ENCODE measurements at regions not wholly inside any gene's neighbourhood (a gene's known extent, or its start where the extent isn't known, plus 50 kb on each side); places are given as distances from the start of the nearest gene placed in this dataset.

DNA sequence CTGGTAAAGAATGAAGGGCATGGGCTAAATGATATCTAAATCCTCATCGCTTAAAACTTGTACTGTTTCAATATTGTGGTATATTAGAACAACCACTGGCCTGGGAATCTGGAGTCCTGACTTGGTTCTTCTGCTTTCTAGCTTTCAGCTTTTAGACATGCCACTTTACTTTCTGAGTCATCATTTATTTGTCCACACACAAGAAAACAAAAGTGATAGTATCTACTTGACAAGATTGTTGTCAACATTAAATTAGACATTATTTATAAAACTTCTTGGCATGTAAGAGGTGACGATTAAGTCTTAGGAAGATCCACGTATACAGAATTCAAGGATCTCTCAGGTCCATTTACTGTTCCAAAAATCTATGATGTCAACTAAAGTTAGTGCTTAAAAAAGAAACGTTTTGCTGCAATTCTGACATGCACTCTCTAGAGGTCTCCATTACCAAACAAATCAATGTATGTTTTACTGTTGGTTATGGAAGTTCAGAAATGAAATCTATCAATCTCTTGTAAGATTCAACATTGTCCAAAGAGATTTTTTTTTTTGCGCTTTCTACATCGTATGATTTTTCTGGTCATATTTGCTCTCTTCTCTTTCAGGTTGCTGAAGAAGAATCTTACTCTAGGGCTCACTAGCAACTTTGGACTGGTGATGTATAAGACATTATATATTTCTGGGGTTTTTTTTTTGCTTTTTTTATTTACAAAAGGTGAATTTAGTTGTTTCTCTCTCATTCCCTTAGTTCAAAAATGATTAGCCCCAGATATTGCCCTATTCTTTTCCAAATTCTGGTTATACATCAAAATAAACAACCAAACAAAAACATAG is 53.6 kb upstream of the DYNC1I1 start:
- peak; percentile 8 for DNase-seq

DNA sequence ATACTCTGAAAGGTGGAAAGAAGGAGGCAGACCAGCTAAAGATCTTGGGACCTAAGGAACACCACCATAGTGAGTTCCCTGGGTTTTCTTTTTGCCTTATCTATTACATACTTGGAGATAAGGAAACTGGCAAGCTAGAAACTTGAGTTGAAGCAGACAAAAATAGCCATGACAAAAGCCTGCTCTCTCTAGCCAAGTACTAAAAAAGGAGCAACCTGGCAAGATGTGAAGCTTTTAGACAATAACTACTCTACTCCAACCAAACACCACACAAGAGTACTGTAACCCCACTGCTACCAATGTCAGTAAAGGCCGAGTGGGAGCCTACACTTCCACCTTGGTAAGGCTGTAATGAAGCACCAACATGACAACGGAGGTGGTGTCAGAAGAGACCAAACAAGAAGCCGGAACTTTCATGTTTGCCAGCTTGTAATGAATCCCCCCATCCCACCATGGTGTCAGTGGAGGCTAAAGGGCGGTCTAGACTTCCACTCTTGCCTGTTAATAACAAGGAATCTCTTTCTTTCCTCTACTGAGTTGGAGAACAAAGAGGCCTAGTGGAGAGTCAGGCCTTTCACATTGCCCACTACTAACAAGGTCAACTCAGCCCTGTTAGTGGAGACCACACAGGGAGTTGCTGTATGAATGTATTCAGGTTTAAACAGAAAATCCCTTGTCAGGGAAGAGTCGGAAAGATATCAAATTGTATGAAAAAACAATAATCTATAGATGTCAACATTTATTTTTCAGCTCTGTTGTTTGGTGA is 55.8 kb upstream of the DYNC1I1 start:
- no peak for DNase-seq

DNA sequence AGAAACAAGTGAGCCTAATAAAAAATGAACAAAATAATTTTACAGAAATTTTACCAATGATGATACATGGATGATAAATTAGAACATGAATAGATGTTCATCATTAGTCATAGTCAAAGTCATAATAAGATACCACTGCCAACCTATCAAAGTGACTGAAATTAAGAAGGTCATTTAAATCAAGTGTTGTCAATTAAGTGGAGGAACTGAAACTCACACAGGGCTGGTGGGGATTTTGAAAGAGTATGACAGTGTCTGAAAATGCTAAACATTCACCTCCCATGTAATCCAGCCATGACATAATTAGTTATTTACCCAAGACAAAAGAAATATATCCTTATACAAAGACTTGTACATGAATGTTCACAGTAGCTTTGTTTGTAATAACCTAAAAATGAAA is 57.1 kb upstream of the DYNC1I1 start:
- no peak for DNase-seq

DNA sequence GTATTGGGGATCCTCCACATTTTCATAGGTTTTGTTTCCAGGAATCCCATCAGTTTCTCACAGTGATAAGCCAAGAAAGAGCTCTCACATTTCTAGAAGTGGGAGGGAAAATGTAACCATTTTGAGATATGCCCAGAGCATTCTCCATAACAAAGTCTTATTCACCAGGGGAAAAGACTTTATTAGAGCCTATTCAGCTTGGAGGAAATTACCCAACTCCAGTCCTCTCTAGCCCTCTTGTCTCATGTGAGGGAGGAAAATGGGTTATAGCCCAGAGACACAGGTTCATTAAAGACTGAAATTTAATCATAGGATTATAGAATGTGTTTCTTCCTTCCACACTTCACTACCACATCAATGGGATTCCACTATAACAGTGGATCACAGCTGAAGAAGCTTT is 61.6 kb upstream of the DYNC1I1 start:
- DNase-seq = no peak

DNA sequence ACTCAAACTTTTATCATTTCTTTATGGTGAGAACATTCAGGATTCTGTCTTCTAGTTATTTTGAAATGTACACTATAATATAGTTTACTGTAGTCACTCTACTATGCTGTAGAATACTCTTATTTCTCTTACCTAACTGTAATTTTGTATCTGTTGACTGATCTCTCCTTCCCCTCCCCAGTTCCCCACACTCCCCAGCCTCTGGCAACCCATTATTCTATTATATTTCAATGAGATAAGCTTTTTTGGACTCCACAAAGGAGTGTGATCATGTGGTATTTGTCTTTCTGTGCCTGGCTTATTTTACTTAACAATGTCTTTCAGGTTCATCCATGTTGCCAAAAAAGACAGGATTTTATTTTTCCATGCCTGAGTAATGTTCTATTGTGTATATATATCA is 71.4 kb upstream of the DYNC1I1 start:
- DNase-seq = no peak

DNA sequence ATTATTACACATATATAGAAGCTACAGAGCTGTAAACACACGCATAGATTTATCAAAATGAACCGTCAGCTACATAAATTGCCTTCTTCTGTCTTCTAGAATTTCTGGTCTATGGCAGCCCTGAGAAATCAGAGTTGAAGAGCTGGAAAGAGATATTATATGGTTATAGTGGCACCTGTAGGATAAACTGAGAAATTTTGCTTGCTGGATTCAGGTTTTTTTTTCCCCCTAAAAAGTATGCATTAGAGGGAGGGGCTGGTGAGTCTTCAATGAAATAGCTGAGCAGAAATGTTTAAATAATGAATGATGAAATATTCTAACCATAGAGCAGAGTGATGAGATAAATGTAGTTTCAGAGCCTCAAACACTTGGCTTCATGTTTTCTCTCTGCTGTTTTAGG is 78.0 kb upstream of the DYNC1I1 start:
- no peak for DNase-seq

DNA sequence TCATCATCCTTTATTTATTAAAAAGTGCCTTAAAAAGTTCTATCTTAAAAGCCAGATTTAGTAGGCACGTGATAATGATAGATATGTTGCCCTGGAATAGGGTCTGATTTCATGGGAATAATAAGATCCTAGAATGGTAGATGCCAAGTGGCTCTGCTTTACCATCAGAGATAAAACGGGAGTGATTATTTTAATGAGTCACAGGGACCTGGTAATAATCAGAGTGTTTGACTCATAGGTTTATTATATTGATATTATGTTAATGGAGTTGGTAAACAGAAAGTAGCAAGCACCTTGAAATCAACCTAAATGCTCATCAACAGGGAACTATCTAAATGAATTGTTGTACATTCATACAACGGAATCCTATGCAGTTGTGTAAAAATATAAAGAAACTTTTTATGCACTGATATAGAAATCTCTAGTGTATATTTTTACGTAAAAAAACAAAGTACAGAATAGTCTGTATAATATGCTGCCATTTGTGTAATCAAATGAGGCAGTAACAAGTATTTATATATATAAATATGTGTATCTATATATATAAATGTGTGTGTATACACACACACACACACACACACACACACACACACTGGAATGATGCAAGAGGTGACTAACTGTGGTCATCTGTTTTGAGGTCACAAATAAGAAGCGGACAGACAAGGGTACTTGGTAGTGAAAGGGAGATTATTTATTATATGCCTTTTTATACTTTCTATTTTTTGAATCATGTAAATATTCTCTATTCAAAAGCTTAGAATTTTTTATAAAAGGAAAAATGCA is 78.6 kb upstream of the DYNC1I1 start:
- DNase-seq = no peak

DNA sequence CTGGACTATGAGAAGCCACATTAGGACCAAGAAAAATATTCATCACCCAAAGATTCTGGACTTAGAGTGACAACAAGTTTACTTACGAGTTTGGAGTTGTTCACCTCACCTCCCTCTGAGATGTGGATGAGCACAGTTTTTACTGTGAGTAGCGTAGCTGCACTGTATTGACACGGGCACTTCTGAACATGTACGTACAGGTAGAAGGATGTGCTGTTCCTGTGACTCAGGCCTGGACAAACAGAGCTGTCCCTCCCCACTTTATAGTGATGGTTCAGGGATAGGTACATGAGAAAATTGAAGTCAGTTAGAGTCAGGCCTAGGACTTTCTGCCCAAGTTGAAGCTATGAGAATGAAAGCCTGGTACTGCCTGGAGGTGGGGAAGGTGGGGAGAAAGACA is 80.9 kb upstream of the DYNC1I1 start:
- no peak for DNase-seq

DNA sequence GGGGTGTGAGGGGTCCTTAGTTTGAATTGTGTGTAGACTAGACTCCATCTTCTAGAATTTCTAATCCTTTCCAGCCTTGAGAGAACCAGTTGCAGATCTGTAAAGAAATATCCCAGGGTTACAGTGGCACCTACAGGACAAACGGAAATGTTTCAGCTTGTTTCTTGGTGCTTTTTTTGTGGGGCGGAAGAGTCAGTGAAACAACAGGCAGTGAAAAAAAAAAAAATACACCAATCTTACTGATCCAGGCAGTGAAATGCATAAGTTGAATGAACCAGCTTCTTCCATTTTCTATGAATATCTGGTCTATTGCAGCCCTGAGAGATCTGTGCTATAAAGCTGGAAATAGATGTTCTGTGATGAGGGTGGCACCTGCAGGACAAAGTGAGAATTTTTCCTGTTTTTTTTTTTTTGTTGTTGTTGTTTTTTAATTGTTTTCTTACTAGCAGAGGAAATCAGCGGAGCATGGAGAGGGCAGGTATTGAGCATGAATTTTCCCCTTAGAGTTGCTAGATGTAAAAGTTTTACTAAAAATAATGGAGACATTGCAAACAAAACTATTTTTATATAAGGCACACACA is 81.9 kb upstream of the DYNC1I1 start:
- DNase-seq = peak; percentile 46

DNA sequence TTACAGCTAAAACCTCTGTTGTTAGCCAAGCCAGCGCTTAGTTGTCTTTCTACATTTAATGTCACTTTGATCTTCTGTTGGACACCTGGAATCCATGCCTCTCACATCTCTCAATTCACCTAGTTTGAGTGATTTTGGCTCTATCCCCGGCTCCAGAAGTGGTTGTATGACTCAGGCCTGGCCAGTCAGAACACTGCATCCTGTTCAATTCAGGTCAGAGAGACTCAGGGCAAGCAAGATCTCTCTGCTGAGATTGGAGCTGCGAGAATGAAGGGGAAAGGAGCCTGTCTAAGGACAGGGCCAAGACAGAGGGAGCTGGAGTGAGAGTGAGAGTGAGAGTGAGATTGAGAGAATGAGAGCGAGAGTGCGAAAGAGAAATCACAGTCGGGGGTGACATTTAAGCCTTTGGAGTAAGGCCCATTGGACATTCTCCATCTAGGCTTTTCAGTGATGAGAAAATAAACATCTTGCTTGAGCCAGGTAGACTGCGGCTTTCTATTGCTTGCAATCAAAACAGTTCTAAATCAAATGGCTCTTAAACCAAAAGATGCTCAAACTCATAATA is 83.3 kb upstream of the DYNC1I1 start:
- no peak for DNase-seq

DNA sequence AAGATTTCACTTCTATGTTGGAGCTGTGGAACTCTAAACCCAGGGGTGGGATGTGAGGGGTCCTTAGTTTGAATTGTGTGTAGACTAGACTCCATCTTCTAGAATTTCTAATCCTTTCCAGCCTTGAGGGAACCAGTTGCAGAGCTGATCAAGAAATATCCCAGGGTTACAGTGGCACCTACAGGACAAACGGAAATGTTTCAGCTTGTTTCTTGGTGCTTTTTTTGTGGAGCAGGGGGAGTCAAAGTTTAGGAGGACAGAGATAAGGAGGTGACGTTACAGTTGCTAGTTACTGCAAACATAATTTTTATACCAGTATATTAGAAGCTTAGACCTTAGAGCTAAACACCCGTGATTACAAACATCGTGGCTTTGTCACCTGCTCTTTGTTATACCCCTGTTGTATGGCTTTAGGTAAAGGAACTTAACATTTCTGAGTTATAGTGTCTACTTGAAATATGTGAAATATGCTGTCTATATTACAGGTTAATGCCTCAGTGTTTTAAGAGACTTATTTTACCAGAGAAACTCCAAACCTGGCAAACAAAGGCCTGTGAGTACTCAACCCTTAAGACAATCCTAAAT is 84.5 kb upstream of the DYNC1I1 start:
- peak; percentile 19 for DNase-seq

DNA sequence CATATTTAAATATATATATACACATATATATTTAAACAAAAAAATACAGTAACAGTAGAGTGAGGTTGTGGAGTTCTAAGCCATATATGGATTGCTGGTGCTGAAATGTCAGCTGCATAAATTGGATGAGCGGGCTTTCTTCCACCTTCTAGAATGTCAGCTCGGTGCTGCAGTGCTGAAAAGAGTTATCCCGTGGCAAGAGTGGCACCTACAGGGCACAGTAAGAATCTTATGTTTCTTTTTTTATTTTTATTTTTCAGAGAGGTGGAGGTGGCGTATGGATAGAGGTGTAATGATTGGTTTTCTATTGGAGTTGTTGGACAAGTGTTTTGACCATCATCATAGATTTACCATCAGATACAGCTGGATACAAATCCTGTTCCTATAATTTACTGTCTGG is 86.2 kb upstream of the DYNC1I1 start:
- DNase-seq = peak; percentile 43

DNA sequence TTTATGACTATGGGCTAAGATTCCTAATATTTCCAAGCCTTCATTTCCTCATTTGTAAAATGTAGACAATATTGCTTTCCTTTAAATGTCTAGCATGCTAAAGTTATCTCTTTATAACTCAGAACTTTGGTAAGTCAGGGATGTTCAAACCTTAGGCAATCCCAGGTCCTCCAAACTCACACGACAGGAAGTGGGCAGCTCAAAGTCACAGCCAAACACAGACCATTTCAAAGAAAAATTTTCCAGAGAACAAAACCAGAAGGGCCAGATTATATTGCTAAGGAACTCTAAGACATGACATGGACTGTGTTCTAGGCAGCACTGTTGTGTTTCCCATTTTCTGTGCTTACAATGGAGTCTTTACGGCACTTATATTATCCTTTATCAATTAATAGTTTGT is 87.8 kb upstream of the DYNC1I1 start:
- no peak for DNase-seq

DNA sequence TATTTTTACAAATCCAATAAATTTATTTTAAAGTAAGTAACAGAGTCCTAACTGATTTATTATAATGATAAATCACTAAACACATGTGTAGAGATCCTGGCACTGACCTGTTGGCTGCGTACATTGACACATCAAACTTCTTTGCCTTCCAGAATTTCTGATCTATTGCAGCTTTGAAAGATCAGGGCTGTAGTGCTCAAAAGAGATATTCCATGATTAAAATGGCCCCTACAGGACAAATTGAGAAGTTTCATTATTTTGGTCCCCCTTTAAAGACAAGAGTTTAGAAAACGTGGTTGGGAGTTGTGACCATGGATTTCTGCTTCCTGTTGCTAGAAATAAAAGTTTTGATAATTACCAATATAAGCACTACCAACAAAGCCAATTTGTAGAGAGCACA is 87.7 kb upstream of the PDK4 start:
- DNase-seq = peak; percentile 19

DNA sequence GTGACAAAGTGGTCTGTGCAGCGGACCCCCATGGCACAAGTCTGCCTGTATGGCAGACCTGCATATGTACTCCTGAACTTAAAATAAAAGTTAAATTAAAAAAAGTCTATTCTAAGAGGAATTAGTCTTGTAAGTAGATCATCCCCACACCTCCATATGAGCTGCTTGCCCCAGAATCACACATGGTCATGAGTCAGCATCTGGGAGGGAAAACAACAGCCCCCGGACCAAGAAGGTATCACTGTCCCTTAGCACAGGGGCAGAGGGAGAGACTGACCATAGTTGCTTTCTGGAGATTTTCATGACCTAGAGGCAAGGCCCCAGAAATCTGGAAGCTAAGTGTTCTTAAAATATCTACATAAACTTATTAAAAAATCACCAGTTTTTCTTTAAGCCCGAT is 86.6 kb upstream of the PDK4 start:
- DNase-seq = no peak

DNA sequence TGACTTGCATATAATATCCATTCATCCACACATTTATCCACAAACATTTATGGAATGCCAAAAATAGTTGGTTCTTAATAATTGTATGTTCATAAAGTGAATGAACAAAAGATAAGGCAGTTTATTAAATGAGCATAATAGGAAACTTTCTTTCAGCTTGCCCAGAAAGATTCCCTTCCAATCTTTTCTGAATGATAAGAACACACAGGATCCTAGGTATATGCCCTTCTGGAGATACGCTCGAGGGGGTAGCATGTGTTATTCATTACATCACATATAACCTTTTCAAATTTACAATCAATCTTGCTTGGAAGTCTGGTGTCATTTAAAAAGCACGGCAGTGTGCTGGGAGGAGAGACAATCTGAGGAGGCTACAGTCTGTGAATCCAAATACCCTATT is 80.4 kb upstream of the PDK4 start:
- DNase-seq = no peak

DNA sequence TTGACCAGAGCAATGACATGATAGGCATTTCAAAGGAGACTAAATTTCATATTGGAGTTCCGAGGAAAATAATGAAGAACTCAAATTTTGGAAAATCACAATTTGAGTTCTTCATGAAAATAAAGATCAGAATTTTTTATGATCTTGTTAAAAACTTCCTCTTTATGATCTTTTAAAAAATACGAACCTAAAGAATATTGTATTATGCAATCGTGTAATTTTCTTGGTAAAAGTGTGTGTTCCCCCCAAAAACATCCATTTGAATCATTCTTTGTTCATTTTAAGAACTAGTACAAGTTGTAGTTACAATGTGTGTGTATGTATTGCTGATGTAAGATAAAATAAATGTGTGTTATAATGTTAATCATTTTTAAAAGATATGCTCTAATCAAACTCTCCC is 79.3 kb upstream of the PDK4 start:
- DNase-seq = no peak

DNA sequence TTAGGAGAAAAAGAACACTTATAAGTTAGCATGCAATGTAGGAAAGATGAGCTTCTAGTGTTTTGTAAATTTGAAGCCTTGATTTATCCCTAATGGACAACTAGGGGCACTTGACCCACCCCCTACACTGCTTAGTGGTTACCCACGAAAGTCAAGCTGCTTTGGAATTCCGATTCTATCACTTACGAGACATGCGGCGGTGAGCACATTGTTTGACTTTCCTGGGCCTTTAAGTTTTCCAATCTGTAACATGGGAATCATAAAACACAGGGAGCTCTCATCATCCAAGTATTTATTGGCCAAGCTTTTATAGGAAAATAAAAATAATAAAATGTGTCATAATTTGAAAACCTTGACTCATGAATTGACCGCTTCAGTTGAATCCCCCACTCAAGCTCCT is 78.7 kb upstream of the PDK4 start:
- DNase-seq = no peak

DNA sequence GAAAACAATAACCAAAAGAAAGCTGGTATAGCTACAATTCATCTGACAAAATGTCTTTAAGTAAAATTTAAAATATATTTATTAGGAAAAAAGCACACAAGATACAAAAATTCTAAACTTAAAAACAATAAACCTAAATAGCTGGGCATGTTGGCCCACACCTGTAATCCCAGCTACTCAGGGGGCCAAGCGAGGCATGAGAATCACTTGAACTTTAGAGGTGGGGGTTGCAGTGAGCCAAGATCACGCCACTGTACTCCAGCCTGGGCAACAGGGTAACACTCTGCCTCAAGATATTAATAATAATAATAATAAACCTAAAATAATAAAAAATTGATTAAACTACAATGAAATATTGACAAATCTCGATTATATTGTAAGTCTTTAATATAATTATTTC is 77.8 kb upstream of the PDK4 start:
- DNase-seq = no peak

DNA sequence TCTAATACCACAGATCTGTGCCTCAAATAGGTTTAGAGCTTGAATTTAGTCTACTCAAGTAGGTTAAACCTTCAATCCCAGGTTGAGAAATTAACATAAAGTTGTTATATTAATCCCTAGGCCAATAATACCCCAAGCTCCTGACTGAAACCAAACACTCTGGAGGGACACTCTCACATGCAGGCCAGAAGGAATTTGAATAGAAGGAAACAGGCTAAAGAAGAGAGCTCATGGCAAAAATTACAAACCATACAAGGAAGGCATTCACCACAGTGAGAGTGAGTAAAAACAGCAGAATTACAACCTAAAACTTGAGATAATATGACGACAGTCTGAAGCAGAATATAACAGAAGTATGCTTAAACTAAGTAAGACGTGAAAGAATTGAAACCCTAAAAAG is 76.1 kb upstream of the PDK4 start:
- DNase-seq = no peak

DNA sequence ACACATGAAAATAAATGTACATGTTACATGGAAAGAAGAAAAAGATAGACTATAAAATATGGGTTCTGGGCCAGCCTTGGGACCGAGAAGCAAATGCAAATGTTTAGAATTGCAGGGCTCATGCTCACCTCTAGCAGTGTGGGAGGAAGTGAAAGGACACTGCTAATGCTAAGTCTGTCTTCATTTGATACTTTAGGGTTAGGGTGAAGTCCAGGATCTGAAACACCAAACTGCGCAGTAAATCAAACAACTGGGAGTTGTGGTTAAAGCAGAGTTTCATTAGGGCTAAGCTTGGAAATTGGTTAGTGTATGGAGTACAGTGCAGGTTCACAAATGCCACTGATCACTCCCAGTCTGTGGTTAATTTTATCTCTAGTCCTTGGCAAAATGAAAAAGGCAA is 73.2 kb upstream of the PDK4 start:
- DNase-seq = no peak

DNA sequence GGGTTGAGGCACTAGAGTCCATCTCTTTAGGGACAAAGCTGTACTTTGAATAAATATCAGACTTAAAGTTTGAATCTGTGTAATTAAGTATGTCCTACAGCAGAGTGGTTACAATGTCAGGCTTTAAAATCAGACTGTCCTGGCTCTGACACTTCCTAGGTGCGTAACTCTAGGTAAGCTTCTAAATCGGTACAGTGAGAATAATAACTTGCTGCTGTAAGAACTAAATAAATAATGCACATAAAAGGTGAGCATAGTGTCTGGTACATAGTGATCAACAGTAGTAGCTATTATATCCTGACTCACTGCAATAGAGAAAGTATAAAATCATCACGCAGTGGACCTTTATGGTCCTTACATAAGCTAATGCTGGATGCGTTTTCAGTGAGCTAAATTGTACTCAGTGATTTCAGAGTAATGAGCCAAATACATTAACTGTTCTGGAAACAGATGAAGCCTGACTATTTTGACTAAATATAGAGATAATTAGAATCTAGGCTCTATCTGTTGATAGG is 72.2 kb upstream of the PDK4 start:
- no peak for DNase-seq
